DOHH2 (cell line): ENCODE measurements at regions not wholly inside any gene's neighbourhood (a gene's known extent, or its start where the extent isn't known, plus 50 kb on each side); places are given as distances from the start of the nearest gene placed in this dataset.

Experiments used
- H3F3A ChIP-seq: fragments of 200-600 bp; sonication (generic), shearing (Covaris generic); 2 replicates; pipeline ENCODE4 v1.6.0; 2016; ENCODE audit warnings: antibody characterized with exemption, mild to moderate bottlenecking; ENCODE audit not compliant: control insufficient read depth, insufficient read depth
- H3K27ac ChIP-seq: fragments of 200-600 bp; sonication (generic); 2 replicates; pipeline ENCODE4 v1.5.1; 2014; ENCODE audit warnings: low read depth, mild to moderate bottlenecking, low read length, moderate library complexity
- H3K27me3 ChIP-seq: fragments of 200-600 bp; sonication (generic); 2 replicates; pipeline ENCODE4 v1.6.1; 2014; ENCODE audit warnings: mild to moderate bottlenecking, low read length, mixed read lengths; ENCODE audit not compliant: control insufficient read depth
- H3K36me3 ChIP-seq: fragments of 200-600 bp; sonication (generic); 2 replicates; pipeline ENCODE4 v1.6.1; 2014; ENCODE audit warnings: mild to moderate bottlenecking, low read length, moderate library complexity, mixed read lengths; ENCODE audit not compliant: control insufficient read depth
- H3K4me1 ChIP-seq: fragments of 200-600 bp; sonication (generic); 2 replicates; pipeline ENCODE4 v1.6.1; 2014; ENCODE audit warnings: mild to moderate bottlenecking, low read length, mixed read lengths; ENCODE audit not compliant: control insufficient read depth
- H3K4me2 ChIP-seq: fragments of 200-600 bp; sonication (generic); 2 replicates; pipeline ENCODE4 v1.6.0; 2014; ENCODE audit warnings: mild to moderate bottlenecking, low read length, moderate library complexity
- H3K4me3 ChIP-seq: fragments of 200-600 bp; sonication (generic); 2 replicates; pipeline ENCODE4 v1.5.1; 2014; ENCODE audit warnings: mild to moderate bottlenecking, low read length, mixed read lengths
- H3K79me2 ChIP-seq: fragments of 200-600 bp; sonication (generic); 2 replicates; pipeline ENCODE4 v1.6.1; 2014; ENCODE audit warnings: mild to moderate bottlenecking, low read length, mixed read lengths; ENCODE audit not compliant: control insufficient read depth
- H3K9me2 ChIP-seq: fragments of 200-600 bp; sonication (generic); replicated peaks from 2 replicates; pipeline ENCODE4 v1.6.1; 2014; ENCODE audit warnings: mild to moderate bottlenecking, low read length, mixed read lengths; ENCODE audit not compliant: control insufficient read depth
- H3K9me3 ChIP-seq: fragments of 200-600 bp; sonication (generic); 2 replicates; pipeline ENCODE4 v1.6.1; 2014; ENCODE audit warnings: antibody characterized with exemption, low read length, mixed read lengths; ENCODE audit not compliant: control insufficient read depth, insufficient read depth
- H4K20me1 ChIP-seq: fragments of 200-600 bp; sonication (generic); 2 replicates; pipeline ENCODE4 v1.6.0; 2014; ENCODE audit warnings: low read depth, mild to moderate bottlenecking, antibody characterized with exemption, low read length, moderate library complexity; ENCODE audit not compliant: control insufficient read depth, insufficient read depth
- EZH2phosphoT487 ChIP-seq: fragments of 200-600 bp; sonication (generic); IDR thresholded peaks from 2 replicates; pipeline ENCODE4 v1.6.1; 2017; ENCODE audit warnings: borderline replicate concordance, mild to moderate bottlenecking, antibody characterized with exemption, low read length, moderate library complexity, mixed read lengths
- TF ChIP-seq, protein P1 (sequence below): fragments of 200-600 bp; sonication (generic); IDR thresholded peaks from one replicate; pipeline ENCODE4 v1.5.1; 2014; ENCODE audit warnings: antibody characterized with exemption, mild to moderate bottlenecking, low read depth, low read length; ENCODE audit not compliant: poor library complexity, severe bottlenecking

- H3F3A ChIP-seq: peaks cover 2% of the 10 kb centered on the region; the same call in 1 of the 2 replicates
- no peaks in the 10 kb centered on the region for H3K36me3 ChIP-seq
- no peaks in the 10 kb centered on the region for H3K9me3 ChIP-seq
- no peaks in the 10 kb centered on the region for H4K20me1 ChIP-seq
- no peaks in the 10 kb centered on the region for H3K79me2 ChIP-seq
- no peak overlapping the region for H3K27ac ChIP-seq
- TF ChIP-seq, protein P1, sequence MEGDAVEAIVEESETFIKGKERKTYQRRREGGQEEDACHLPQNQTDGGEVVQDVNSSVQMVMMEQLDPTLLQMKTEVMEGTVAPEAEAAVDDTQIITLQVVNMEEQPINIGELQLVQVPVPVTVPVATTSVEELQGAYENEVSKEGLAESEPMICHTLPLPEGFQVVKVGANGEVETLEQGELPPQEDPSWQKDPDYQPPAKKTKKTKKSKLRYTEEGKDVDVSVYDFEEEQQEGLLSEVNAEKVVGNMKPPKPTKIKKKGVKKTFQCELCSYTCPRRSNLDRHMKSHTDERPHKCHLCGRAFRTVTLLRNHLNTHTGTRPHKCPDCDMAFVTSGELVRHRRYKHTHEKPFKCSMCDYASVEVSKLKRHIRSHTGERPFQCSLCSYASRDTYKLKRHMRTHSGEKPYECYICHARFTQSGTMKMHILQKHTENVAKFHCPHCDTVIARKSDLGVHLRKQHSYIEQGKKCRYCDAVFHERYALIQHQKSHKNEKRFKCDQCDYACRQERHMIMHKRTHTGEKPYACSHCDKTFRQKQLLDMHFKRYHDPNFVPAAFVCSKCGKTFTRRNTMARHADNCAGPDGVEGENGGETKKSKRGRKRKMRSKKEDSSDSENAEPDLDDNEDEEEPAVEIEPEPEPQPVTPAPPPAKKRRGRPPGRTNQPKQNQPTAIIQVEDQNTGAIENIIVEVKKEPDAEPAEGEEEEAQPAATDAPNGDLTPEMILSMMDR: no peak
- no peak for TF ChIP-seq EZH2phosphoT487
- H3K4me1 ChIP-seq: peaks cover 22% of the 10 kb centered on the region
- H3K27me3 ChIP-seq: peaks cover 5% of the 10 kb centered on the region
- no peaks in the 10 kb centered on the region; the same call in 1 of the 2 replicates for H3K9me2 ChIP-seq
- H3K4me2 ChIP-seq: no peak overlapping the region
- no peak overlapping the region for H3K4me3 ChIP-seq
These were observed 149.7 kb downstream of the KLF13 start for GRCh38 chr15:31476236-31476810.

- Histone ChIP-seq H3K27ac (no peak overlapping the region), H3K79me2 (no peaks in the 10 kb centered on the region), H3K4me1 (peaks cover 22% of the 10 kb centered on the region), H3K4me2 (no peak overlapping the region), H3K36me3 (no peaks in the 10 kb centered on the region), H3K9me2 (no peaks in the 10 kb centered on the region; the same call in 1 of the 2 replicates), H3K4me3 (no peak overlapping the region), H4K20me1 (no peaks in the 10 kb centered on the region), H3K9me3 (no peaks in the 10 kb centered on the region), H3K27me3 (peaks cover 7% of the 10 kb centered on the region), H3F3A (peaks cover 4% of the 10 kb centered on the region; the same call in 1 of the 2 replicates)
- no peak for TF ChIP-seq EZH2phosphoT487
- TF ChIP-seq, protein P1: no peak
These were observed 150.2 kb downstream of the KLF13 start for GRCh38 chr15:31476866-31477265.

GRCh38 chr15:31477301-31477700 lies 150.7 kb downstream of the KLF13 start:
- H3K4me1 ChIP-seq: peaks cover 18% of the 10 kb centered on the region
- no peak overlapping the region for H3K4me2 ChIP-seq
- peaks cover 11% of the 10 kb centered on the region for H3K27me3 ChIP-seq
- H3K27ac ChIP-seq: no peak overlapping the region
- no peak overlapping the region for H3K4me3 ChIP-seq
- peaks cover 4% of the 10 kb centered on the region; the same call in 1 of the 2 replicates for H3F3A ChIP-seq
- TF ChIP-seq EZH2phosphoT487: no peak
- TF ChIP-seq, protein P1: no peak
- H4K20me1 ChIP-seq: no peaks in the 10 kb centered on the region
- no peaks in the 10 kb centered on the region for H3K9me3 ChIP-seq
- no peaks in the 10 kb centered on the region for H3K79me2 ChIP-seq
- no peaks in the 10 kb centered on the region; the same call in 1 of the 2 replicates for H3K9me2 ChIP-seq
- H3K36me3 ChIP-seq: no peaks in the 10 kb centered on the region
